ENCODE measurements at regions not wholly inside any gene's neighbourhood (a gene's known extent, or its start where the extent isn't known, plus 50 kb on each side); places are given as distances from the start of the nearest gene placed in this dataset.

- no peak for TF ChIP-seq CTCF (IDR thresholded peaks at IDR 0.05)
- TF ChIP-seq ZFX (IDR thresholded peaks at IDR 0.05; ENCODE audit: borderline replicate concordance), result no peak
Measured at GRCh38 chr2:6788614-6789013, 77.1 kb downstream of the CMPK2 start.

Data from 22Rv1 (cell line).